ENCODE measurements at regions not wholly inside any gene's neighbourhood (a gene's known extent, or its start where the extent isn't known, plus 50 kb on each side); places are given as distances from the start of the nearest gene placed in this dataset.

- Histone ChIP-seq H3K4me3 (ENCODE audit: low read depth in 2 of 2, low read length in 1 of 2) (no peak overlapping the region), H3F3A (replicated peaks; ENCODE audit: insufficient read depth) (no peaks in the 10 kb centered on the region), H4K20me1 (ENCODE audit: insufficient read depth) (no peaks in the 10 kb centered on the region), H3K9me3 (no peaks in the 10 kb centered on the region), H3K27ac (ENCODE audit: low read depth in 2 of 2, low read length in 1 of 2) (no peak overlapping the region), H3K4me1 (ENCODE audit: control insufficient read depth in 1 of 2, insufficient read depth in 2 of 2, low read depth in 1 of 2, low read length in 1 of 2) (peaks cover 0 to 16% of the 10 kb centered on the region in 2 experiments; a peak in 2 of 4 replicates), H3K9ac (no peak overlapping the region), H3K79me2 (ENCODE audit: insufficient read depth) (no peaks in the 10 kb centered on the region), H3K9me2 (no peaks in the 10 kb centered on the region), H3K36me3 (replicated peaks in 1 of 2; ENCODE audit: control insufficient read depth in 1 of 2, insufficient read depth in 2 of 2, low read length in 1 of 2) (no peaks in the 10 kb centered on the region), H3K4me2 (no peak overlapping the region), H3K27me3 (ENCODE audit: insufficient read depth) (no peaks in the 10 kb centered on the region), H2AFZ (ENCODE audit: low read depth) (no peak overlapping the region)
- TF ChIP-seq MXI1 (IDR thresholded peaks at IDR 0.05; ENCODE audit: low read depth, low read length) = no peak
- no peak for TF ChIP-seq PBX3 (IDR thresholded peaks at IDR 0.05)
- TF ChIP-seq NFIC (IDR thresholded peaks at IDR 0.05; ENCODE audit: borderline replicate concordance) = no peak
- TF ChIP-seq MEF2A (IDR thresholded peaks at IDR 0.05; ENCODE audit: borderline replicate concordance, low read depth) = no peak
- no peak for TF ChIP-seq IRF3 (IDR thresholded peaks at IDR 0.05; ENCODE audit: low read depth, low read length)
- no peak for TF ChIP-seq TAF1 (IDR thresholded peaks at IDR 0.05; ENCODE audit: borderline replicate concordance, low read depth, low read length)
- TF ChIP-seq USF1 (IDR thresholded peaks at IDR 0.05; ENCODE audit: borderline replicate concordance, low read depth) = no peak
- TF ChIP-seq TCF12 (IDR thresholded peaks at IDR 0.05) = no peak
- TF ChIP-seq SMC3 (IDR thresholded peaks at IDR 0.05; ENCODE audit: low read depth, low read length) = no peak
- no peak for TF ChIP-seq CHD2 (IDR thresholded peaks at IDR 0.05; ENCODE audit: low read length, partially characterized antibody)
- TF ChIP-seq GATA2 (CRISPR knock-in tag; IDR thresholded peaks at IDR 0.05) = no peak
- no peak for TF ChIP-seq YY1 (IDR thresholded peaks at IDR 0.05; ENCODE audit: low read depth)
- no peak for TF ChIP-seq USF2 (IDR thresholded peaks at IDR 0.05; ENCODE audit: borderline replicate concordance, low read depth, low read length)
- no peak for TF ChIP-seq RXRA (IDR thresholded peaks at IDR 0.05; ENCODE audit: borderline replicate concordance, low read depth)
- no peak for TF ChIP-seq FOXM1 (IDR thresholded peaks at IDR 0.05; ENCODE audit: low read depth)
- 83% methylated on average over 5 of the region's 5 CpGs for WGBS (ENCODE audit: low lambda C conversion rate)
- DNase-seq = no peak
- ChIA-PET POLR2A (interaction anchor here (0.5 kb wide), 1 partner anchor 439 kb away, joined by 3 read pairs; no protein-coding TSS in a partner anchor), CTCF (interaction anchor here (0.6 to 7.9 kb wide), 65 partner anchors 8 to 1067 kb away, joined by 3 to 101 read pairs (median 4); partner anchors contain the start of genes FAM98B and RASGRP1)
These were observed 125.6 kb upstream of the RASGRP1 start for GRCh38 chr15:38690216-38690615.

Measured in SK-N-SH (cell line).